Endothelial cell of umbilical vein (primary cell): ENCODE measurements at regions not wholly inside any gene's neighbourhood (a gene's known extent, or its start where the extent isn't known, plus 50 kb on each side); places are given as distances from the start of the nearest gene placed in this dataset.

Source experiments
- BruUV-seq: library from RNA; stranded (reverse); fragments of 400-500 nt; replicated peaks from 2 replicates; lab custom pipeline; 2021; lab: Mats Ljungman, UMichigan
- CTCF ChIA-PET: fragments of 300-600, 350-600 bp; sonication (Branson Sonifier 250); formaldehyde crosslinking; loops from one replicate; lab custom pipeline; 2021; ENCODE audit warnings: antibody characterized with exemption, inconsistent platforms; lab: Charles Lee
- POLR2A ChIA-PET: fragments of 300-600, 350-600 bp; sonication (Branson Sonifier 250); formaldehyde crosslinking; loops from one replicate; lab custom pipeline; 2021; ENCODE audit warnings: antibody characterized with exemption, inconsistent platforms; lab: Charles Lee
- DNase-seq: peaks from one replicate; pipeline ENCODE4 v3.0.0-alpha.2; 2011; ENCODE audit warnings: low read depth, low spot score
- FAIRE-seq: peaks from 2 replicates; lab custom pipeline; 2011; peaks lifted over from hg19 to GRCh38; lab: Jason Lieb, UNC
- H2AFZ ChIP-seq: 2 replicates; pipeline ENCODE4 v1.6.0; 2012; ENCODE audit warnings: low read depth, low read length, control low read depth, inconsistent platforms
- H3K27ac ChIP-seq: 2 replicates; pipeline ENCODE4 v1.5.1; 2011; ENCODE audit warnings: low read depth, mild to moderate bottlenecking, control low read depth, low read length, moderate library complexity; ENCODE audit not compliant: insufficient read depth
- H3K27me3 ChIP-seq, 2 experiments: 2 replicates each; pipeline versions ENCODE4 v1.6.0 to v1.6.1; 2011; ENCODE audit warnings: low read length in 2 of 2, mixed read lengths in 1 of 2; ENCODE audit not compliant: control insufficient read depth in 2 of 2, insufficient read depth in 2 of 2
- H3K36me3 ChIP-seq, 2 experiments: 2 replicates in 1 of 2; 3 replicates in 1 of 2; pipeline ENCODE4 v1.5.1; 2011; ENCODE audit warnings: low read length in 2 of 2, mild to moderate bottlenecking in 1 of 2, moderate library complexity in 1 of 2; ENCODE audit not compliant: control insufficient read depth in 2 of 2, insufficient read depth in 2 of 2; ENCODE audit errors: extremely low read depth in 1 of 2
- H3K4me1 ChIP-seq: 3 replicates; pipeline ENCODE4 v1.5.1; 2011; ENCODE audit warnings: mild to moderate bottlenecking, low read length; ENCODE audit not compliant: control insufficient read depth, insufficient read depth; ENCODE audit errors: extremely low read depth
- H3K4me2 ChIP-seq: 2 replicates; pipeline ENCODE4 v1.6.1; 2011; ENCODE audit warnings: low read length, control low read depth, mixed read lengths; ENCODE audit not compliant: insufficient read depth
- H3K4me3 ChIP-seq, 3 experiments: fragments of 200-600 bp in 1 of 3; sonication (generic), shearing (Covaris generic) in 1 of 3; replicated peaks in 1 of 3; 2 replicates each; pipeline ENCODE4 v1.5.1; 2011 to 2016; ENCODE audit warnings: control low read depth in 3 of 3, low read length in 3 of 3, mild to moderate bottlenecking in 2 of 3, inconsistent platforms in 1 of 3, low read depth in 1 of 3, moderate library complexity in 1 of 3; ENCODE audit not compliant: insufficient read depth in 1 of 3
- H3K79me2 ChIP-seq: 2 replicates; pipeline ENCODE4 v1.6.0; 2012; ENCODE audit warnings: low read length, inconsistent platforms; ENCODE audit not compliant: control insufficient read depth, insufficient read depth
- H3K9ac ChIP-seq: replicated peaks from 2 replicates; pipeline ENCODE3; 2011; ENCODE audit warnings: low read length, control low read depth; ENCODE audit not compliant: insufficient read depth; ENCODE audit errors: extremely low read depth
- H3K9me1 ChIP-seq: replicated peaks from 3 replicates; pipeline ENCODE4 v1.6.0; 2011; ENCODE audit warnings: mild to moderate bottlenecking, low read length; ENCODE audit not compliant: control insufficient read depth, insufficient read depth; ENCODE audit errors: extremely low read depth
- H3K9me3 ChIP-seq: replicated peaks from 2 replicates; pipeline ENCODE4 v1.5.1; 2012; ENCODE audit warnings: low read length, inconsistent platforms; ENCODE audit not compliant: control insufficient read depth, insufficient read depth
- H4K20me1 ChIP-seq: replicated peaks from 2 replicates; pipeline ENCODE3; 2011; ENCODE audit warnings: mild to moderate bottlenecking, low read length; ENCODE audit not compliant: control insufficient read depth, insufficient read depth; ENCODE audit errors: extremely low read depth
- EZH2 ChIP-seq: IDR thresholded peaks from 2 replicates; pipeline ENCODE4 v1.6.1; 2012; ENCODE audit warnings: borderline replicate concordance, low read depth, mild to moderate bottlenecking, moderate library complexity, low read length, inconsistent platforms; ENCODE audit not compliant: severe bottlenecking
- FOS ChIP-seq: IDR thresholded peaks from 2 replicates; pipeline ENCODE4 v1.6.1; 2011; ENCODE audit warnings: mild to moderate bottlenecking, low read length, moderate library complexity, borderline replicate concordance; ENCODE audit not compliant: insufficient read depth
- GATA2 ChIP-seq: IDR thresholded peaks from 2 replicates; pipeline ENCODE4 v1.7.0; 2011; ENCODE audit warnings: low read depth, mild to moderate bottlenecking, moderate library complexity, mixed read lengths, low read length; ENCODE audit not compliant: insufficient read length, insufficient read depth
- JUN ChIP-seq: IDR thresholded peaks from 2 replicates; pipeline ENCODE4 v1.6.1; 2011; ENCODE audit warnings: borderline replicate concordance, low read depth; ENCODE audit not compliant: insufficient read length, insufficient read depth
- MAX ChIP-seq: IDR thresholded peaks from 2 replicates; pipeline ENCODE4 v1.6.1; 2011; ENCODE audit not compliant: insufficient read depth, insufficient read length
- MYC ChIP-seq: IDR thresholded peaks from one replicate; pipeline ENCODE4 v1.6.1; 2011; ENCODE audit warnings: mild to moderate bottlenecking, low read depth, low read length
- POLR2A ChIP-seq: IDR thresholded peaks from 2 replicates; pipeline ENCODE4 v1.6.1; 2012; ENCODE audit warnings: low read depth, mild to moderate bottlenecking, control low read depth, low read length
- POLR2AphosphoS5 ChIP-seq: IDR thresholded peaks from 2 replicates; pipeline ENCODE4 v1.6.1; 2012; ENCODE audit warnings: low read depth, mild to moderate bottlenecking, control low read depth, low read length, moderate library complexity; ENCODE audit not compliant: insufficient read depth
- dilution Hi-C: fragments of 300-500 bp; cut with MboI; formaldehyde crosslinking; loops from one replicate; pipeline ENCODE4 v1.15.0; 2019; ENCODE audit warnings: low sequenced_read_pairs; ENCODE audit not compliant: extremely low pct_ligation_motif_present
- intact Hi-C: fragments of 100-400 bp; cut with micrococcal nuclease; formaldehyde crosslinking; loops from one replicate; pipeline ENCODE4 v1.10.0; 2022
- TF ChIP-seq, protein P1 (sequence below), 2 donors: IDR thresholded peaks; 1 replicate in 1 of 2; 2 replicates in 1 of 2; pipeline ENCODE4 v1.5.1; 2011; ENCODE audit warnings: low read length in 2 of 2, mild to moderate bottlenecking in 2 of 2, moderate library complexity in 2 of 2, control low read depth in 1 of 2, inconsistent platforms in 1 of 2, low read depth in 1 of 2; ENCODE audit not compliant: insufficient read depth in 1 of 2; ENCODE audit errors: extremely low read depth in 1 of 2

GRCh38 chr18:29434650-29435049 is 1257.7 kb upstream of the CDH2 start:
- POLR2A ChIA-PET = no interaction called here
- Histone ChIP-seq H3K4me1 (no peaks in the 10 kb centered on the region), H3K9ac (no peak overlapping the region), H3K4me2 (no peak overlapping the region), H3K27ac (no peak overlapping the region), H2AFZ (no peak overlapping the region), H4K20me1 (no peaks in the 10 kb centered on the region), H3K36me3 (no peaks in the 10 kb centered on the region), H3K9me1 (no peaks in the 10 kb centered on the region), H3K9me3 (no peaks in the 10 kb centered on the region), H3K27me3 (no peaks in the 10 kb centered on the region), H3K79me2 (no peaks in the 10 kb centered on the region), H3K4me3 (no peak overlapping the region)
- CTCF ChIA-PET = no interaction called here
- dilution Hi-C loops (no loop called here), intact Hi-C loops (no loop called here)
- no TSS peak for BruUV-seq
- TF ChIP-seq MYC = no peak
- no peak for TF ChIP-seq JUN
- TF ChIP-seq POLR2A = no peak
- TF ChIP-seq FOS = no peak
- no peak for TF ChIP-seq GATA2
- TF ChIP-seq POLR2AphosphoS5 = no peak
- TF ChIP-seq, protein P1, sequence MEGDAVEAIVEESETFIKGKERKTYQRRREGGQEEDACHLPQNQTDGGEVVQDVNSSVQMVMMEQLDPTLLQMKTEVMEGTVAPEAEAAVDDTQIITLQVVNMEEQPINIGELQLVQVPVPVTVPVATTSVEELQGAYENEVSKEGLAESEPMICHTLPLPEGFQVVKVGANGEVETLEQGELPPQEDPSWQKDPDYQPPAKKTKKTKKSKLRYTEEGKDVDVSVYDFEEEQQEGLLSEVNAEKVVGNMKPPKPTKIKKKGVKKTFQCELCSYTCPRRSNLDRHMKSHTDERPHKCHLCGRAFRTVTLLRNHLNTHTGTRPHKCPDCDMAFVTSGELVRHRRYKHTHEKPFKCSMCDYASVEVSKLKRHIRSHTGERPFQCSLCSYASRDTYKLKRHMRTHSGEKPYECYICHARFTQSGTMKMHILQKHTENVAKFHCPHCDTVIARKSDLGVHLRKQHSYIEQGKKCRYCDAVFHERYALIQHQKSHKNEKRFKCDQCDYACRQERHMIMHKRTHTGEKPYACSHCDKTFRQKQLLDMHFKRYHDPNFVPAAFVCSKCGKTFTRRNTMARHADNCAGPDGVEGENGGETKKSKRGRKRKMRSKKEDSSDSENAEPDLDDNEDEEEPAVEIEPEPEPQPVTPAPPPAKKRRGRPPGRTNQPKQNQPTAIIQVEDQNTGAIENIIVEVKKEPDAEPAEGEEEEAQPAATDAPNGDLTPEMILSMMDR (IDR thresholded peaks at IDR 0.05; ENCODE audit: extremely low read depth in 1 of 2, insufficient read depth in 1 of 2, low read depth in 1 of 2, low read length in 2 of 2) = no peak
- TF ChIP-seq MAX = no peak
- no peak for TF ChIP-seq EZH2
- DNase-seq (no peak), FAIRE-seq (no peak)
